Activated CD4-positive, alpha-beta T cell treated with anti-CD3 and anti-CD28 coated beads for 4 hours (primary cell): ENCODE measurements at regions not wholly inside any gene's neighbourhood (a gene's known extent, or its start where the extent isn't known, plus 50 kb on each side); places are given as distances from the start of the nearest gene placed in this dataset.
"Not testable (repeated sequence)": the region's sequence is repeated elsewhere in the genome, so short reads cannot be mapped to it uniquely, and the experiment has no call there.

Experiments
- DNase-seq, 2 donors: peaks; one replicate each; pipeline ENCODE4 v3.0.0-alpha.2; 2020

- DNase-seq: no peak
These were observed 191.5 kb upstream of the FANCL start for GRCh38 chr2:58432491-58433170.

- no peak for DNase-seq
These were observed 188.1 kb upstream of the FANCL start for GRCh38 chr2:58429014-58429875.

GRCh38 chr2:58428096-58429013, 187.2 kb upstream of the FANCL start:
- no peak for DNase-seq

GRCh38 chr2:58427572-58428095, 186.5 kb upstream of the FANCL start:
- DNase-seq: no peak

GRCh38 chr2:58425368-58425767, 184.2 kb upstream of the FANCL start:
- no peak for DNase-seq

- DNase-seq: no peak
These were observed 178.9 kb upstream of the FANCL start for GRCh38 chr2:58419983-58420382.

GRCh38 chr2:58416696-58417095, 175.6 kb upstream of the FANCL start:
- no peak for DNase-seq

- no peak for DNase-seq
These were observed 173.4 kb upstream of the FANCL start for GRCh38 chr2:58414506-58414905.

- no peak for DNase-seq
These were observed 169.4 kb upstream of the FANCL start for GRCh38 chr2:58410549-58410948.

- DNase-seq: no peak
These were observed 166.4 kb upstream of the FANCL start for GRCh38 chr2:58407487-58407886.

GRCh38 chr2:58405341-58405740, 164.2 kb upstream of the FANCL start:
- DNase-seq: no peak

GRCh38 chr2:58401936-58402335, 160.8 kb upstream of the FANCL start:
- no peak for DNase-seq

GRCh38 chr2:58398406-58398805, 157.3 kb upstream of the FANCL start:
- no peak for DNase-seq

GRCh38 chr2:58387701-58388100, 146.6 kb upstream of the FANCL start:
- no peak for DNase-seq

- not testable (repeated sequence) for DNase-seq
These were observed 145.8 kb upstream of the FANCL start for GRCh38 chr2:58386904-58387303.

- DNase-seq: no peak
These were observed 137.0 kb upstream of the FANCL start for GRCh38 chr2:58378152-58378551.

- DNase-seq: no peak
These were observed 136.1 kb upstream of the FANCL start for GRCh38 chr2:58377181-58377580.

GRCh38 chr2:58376592-58376991, 135.5 kb upstream of the FANCL start:
- DNase-seq: no peak

GRCh38 chr2:58369594-58369993, 128.5 kb upstream of the FANCL start:
- DNase-seq: no peak

- no peak for DNase-seq
These were observed 123.0 kb upstream of the FANCL start for GRCh38 chr2:58364098-58364497.

- no peak for DNase-seq
These were observed 116.9 kb upstream of the FANCL start for GRCh38 chr2:58358026-58358425.

GRCh38 chr2:58357521-58357920, 116.4 kb upstream of the FANCL start:
- DNase-seq: no peak

GRCh38 chr2:58354230-58354629, 113.1 kb upstream of the FANCL start:
- no peak for DNase-seq
